Mucosa of gallbladder (tissue), 1 donor: ENCODE measurements at regions not wholly inside any gene's neighbourhood (a gene's known extent, or its start where the extent isn't known, plus 50 kb on each side); places are given as distances from the start of the nearest gene placed in this dataset.
A peak's percentile ranks its signal among the peaks of the same experiment; 100 is the strongest.

Experiments
- DNase-seq: peaks from one replicate; pipeline ENCODE4 v3.0.0-alpha.2; 2020; ENCODE audit warnings: low spot score
- donor health status: DM: no; HTN: no; CAD: no.

DNA sequence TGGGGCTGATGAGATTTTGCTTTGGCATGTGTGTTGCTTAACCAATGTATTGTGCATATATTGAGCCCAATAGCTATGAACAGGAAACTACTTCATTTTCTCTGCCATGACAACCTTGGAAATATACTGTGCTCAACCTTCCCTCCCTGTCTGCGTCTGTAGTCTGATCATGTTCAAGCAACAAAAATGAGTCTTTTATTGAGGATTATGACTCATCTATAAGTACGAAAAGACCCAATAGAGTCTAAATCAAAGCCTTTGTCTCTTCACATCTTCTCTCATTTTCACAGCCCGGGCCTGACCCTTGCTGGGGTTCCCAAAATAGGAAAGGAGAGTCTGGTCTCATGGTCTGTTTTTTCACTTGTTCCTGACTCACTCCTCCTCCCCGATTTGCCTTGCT is 158.2 kb downstream of the CAND1 start:
- DNase-seq, result no peak

DNA sequence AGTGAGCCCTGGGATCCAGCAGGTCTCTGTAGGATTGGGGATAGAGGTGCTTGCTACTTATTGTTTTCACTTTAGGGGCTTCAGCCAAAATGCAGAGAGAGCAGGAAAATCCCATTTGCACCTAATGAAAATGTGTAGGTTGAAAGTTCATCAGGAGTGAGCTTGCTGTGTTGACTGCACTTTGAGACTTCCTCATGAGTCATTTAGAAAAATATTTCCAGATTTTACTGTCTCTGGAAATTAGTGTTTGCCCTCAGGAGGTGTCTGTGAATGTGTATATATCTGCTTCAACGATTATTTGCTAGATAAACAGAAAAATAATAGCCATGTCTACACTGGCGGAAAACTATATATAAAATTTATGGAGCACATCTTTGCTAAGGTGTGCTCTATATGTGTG is 159.3 kb downstream of the CAND1 start:
- DNase-seq, result no peak

DNA sequence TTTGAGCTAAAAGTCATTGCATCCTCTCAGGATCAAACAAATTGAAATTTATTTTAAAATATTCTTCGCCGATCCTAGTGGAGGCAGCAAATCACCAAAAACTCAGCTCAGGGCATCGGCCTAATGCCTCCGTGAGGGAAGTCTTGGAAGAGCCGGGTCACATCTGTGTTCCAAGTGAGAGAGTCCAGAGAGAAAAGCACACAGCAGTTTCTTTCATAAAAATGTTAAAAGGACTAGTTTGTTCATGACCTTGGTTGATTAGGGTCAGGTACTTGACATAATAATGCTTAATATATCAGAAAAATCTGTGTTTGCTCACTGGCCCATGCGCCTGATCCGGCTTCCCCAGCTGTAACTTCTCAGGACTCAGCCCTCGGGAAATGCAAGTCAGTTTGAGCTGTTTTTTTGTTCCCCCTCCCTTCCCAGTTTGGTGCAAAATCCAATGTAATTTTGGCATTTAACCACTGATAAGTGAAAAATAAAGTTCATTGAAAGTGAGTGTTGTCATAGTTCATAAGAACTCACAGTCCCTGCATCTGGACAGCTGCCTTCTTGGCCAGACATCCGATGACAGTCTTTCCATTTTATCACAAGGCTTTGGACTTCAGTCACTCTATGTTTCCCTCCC is 161.7 kb downstream of the CAND1 start:
- DNase-seq, result peak; percentile 38

DNA sequence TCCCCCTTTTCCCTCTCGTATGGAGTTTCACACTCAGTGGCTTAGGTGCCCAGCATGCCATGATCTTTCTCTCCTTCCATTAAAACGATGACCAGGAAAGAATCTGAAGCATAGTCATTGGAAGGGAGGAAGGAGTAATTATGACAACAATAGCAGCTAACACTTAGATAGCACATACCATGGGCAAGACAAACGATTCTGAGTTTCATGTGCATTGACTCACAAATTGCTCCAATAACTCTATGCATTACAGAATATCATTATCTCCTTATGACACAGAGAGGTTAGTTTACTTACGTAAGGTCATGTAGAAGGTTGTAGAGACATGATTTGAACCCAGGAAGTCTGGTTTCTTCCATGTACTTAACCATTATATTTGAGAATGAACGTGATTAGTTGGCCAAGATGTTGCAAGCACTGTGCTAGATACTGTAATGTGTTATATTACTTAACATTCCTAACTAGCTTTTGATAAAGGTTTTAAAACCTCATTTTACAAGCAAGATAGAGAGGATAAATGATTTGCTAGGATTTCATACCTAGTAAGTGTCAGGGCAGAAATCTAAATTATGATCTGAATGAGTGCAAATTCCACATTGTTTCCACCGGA is 162.4 kb downstream of the CAND1 start:
- DNase-seq, result no peak

DNA sequence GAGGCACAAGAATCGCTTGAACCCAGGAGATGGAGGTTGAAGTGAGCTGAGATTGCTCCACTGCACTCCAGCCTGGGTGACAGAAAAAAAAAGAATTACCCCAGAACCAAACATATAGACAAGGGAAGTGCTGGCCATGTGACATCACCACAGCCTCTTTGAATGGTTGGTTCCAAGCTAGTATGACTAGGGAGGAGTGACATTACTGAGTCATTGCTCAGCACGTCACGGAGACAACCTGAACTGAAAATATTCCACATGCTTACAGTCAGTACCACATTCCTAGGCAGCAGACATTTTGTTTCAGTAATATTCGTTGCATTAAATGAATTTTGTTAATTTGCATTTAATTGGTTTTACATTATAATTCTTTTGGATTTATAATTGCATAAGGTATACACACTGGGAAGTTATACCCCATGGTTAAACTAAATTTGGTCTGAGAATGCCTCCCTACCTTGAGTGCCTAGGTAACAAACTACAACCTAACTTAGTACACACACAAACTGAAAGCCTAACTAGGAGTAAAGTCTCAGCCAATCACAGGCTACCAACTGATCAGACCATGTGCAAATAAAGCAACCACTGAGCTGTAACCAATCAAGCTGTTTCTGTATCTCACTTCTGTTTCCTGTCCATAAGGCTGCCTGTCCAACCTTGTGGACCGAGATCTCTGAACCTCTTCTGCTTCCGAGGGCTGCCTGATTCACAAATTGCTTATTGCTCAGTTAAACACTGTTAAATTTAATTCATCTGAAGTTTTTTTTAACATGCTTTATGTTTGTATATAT is 164.4 kb downstream of the CAND1 start:
- DNase-seq, result no peak

DNA sequence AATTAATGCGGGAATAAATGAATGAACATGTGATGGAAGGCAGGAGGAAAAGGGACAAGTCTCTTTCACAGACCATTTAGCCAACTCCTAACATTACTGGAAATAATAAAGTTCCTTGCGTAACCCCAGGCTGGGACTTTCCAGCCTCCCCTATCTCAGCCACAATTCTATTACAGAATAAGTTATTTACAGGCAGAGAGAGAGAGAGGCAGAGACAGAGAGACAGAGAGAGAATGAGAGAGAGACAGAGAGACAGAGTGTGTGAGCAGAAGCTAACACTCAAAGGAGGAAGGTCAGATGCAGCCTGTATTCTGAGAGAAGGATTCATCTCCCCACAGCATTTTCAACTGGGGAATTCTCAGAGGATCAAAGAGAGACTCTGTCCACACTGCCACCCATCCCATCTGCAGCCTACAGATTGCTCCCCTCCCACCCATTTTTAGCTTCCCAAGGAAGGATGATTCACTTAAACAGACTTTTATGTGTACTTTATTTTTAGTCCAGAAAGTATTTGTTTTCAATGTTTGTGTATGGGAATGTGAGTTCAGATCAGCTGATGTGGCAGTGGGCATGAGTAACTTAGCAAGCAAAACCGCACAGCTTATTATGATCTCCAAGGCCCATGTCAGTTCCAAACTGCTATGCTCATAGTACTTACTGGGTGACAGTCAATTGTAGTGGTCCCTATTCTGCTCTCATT is 165.7 kb downstream of the CAND1 start:
- DNase-seq, result no peak

DNA sequence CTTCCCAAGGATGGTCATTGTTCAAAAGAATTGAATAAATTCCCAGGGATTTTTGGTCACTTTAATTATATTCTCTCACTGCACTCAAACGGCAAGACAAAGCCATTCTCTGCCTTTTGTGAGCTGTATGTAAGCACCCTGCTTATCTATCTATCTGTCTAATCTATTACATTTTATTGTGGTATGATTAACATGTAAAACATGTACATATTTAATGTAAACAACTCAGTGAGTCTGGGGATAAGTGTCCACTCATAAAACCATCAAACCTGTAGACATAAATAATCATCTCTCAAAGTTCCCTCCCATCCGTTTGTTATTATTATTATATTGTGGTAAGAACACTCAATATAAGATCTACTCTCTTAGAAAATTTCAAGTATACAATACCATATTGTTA is 167.1 kb downstream of the CAND1 start:
- no peak for DNase-seq

DNA sequence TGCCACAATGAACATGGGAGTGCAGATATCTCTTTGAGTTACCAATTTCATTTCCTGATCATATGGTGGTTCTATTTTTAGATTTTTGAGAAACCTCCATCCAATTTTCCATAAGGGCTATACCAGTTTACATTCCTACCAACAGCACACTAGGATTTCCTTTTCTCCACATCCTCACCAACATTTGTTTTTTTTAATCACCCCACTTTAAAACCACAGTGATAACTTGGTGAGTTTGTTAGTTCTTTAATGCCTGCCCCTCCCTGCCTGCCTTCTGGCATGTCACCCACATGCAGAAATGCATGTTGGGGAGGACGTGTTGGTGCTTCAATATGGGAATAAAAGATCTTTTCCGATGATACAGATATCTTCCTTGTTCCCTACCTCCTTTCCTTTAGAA is 167.9 kb downstream of the CAND1 start:
- no peak for DNase-seq

DNA sequence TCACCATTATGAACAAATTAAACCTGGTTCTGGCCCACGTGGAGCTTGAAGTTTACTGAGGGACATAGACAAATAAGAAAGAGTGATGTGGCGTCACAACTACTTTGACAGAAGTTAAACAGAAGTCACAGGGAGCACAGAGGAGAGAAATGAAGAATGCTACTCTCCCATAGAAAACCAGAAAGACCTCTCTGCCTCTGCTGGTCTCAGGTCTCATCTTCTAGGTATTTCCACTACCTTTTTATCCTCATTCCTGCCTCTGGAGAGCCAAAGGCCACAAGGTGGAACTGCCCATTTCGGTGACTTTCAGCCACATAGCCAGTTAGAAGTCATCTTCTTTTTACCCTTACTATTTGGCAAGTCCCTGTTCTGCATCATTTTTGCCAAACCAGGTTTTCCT is 170.5 kb downstream of the CAND1 start:
- DNase-seq, result no peak

DNA sequence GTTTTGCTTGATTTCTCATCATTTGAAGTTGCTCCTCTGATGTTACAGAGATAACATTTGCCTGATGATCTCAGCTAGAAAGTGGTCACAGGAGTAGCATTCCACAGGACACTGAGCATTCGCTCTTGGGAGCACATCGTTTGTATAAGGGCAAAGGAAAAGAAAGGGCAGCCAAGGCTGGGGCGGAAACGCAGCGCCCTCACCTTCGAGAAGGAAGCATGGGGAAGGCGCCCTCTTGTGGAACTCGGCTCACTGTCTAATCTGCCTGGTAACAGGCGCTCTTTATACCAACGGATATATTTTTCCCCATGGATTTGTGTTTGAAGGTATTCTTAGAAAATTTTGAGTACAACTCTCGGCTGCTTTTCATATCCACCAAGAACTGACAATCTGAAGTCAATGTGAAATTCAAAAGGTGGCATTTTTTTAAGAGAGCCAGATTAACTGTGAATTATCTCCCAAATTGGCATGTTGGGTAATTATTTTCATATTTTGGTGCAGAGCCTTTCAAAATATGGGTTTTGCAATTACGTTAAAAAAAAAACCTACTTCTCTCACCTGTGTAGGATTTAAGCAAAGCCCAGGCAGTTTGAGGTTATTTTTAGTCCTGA is 172.7 kb downstream of the CAND1 start:
- peak; percentile 89 for DNase-seq

DNA sequence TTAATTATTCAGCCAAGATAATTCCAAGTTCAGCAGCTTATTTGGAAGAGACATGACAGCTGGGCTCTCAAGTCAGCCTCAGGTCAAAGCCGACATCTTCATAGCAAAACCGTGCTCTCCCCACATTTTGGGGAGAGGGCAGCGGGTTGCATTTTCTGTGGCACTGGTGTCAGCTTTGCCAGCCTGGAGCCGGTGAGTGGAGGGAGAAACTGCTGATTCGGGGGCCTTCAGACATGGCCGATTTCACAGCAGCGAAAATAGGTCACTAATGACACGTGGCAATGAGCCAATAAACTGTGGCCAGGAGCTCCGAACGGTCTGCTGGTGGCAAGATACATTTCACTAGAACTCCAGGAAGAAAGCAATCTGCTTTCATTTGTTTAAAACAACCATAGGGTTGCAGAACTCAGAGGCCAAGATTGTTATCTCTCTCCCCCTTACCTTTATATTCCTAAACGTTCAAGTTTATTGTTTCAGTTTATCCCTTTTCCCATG is 173.2 kb downstream of the CAND1 start:
- DNase-seq, result no peak

DNA sequence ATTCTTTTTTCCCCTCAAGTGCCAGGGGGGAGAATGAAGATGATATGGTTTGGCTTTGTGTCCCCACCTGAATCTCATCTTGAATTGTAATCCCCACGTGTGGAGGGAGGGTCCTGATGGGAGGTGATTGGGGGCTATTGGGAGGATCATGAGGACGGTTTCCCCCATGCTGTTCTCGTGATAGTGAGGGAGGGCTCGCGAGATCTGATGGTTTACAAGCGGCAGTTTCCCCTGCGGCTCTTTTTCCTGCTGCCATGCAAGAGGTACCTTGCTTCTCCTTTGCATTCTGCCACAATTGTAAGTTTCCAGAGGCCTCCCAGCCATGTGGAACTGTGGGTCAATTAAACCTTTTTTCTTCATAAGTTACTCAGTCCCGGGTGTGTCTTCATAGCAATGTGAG is 173.7 kb downstream of the CAND1 start:
- DNase-seq, result no peak

DNA sequence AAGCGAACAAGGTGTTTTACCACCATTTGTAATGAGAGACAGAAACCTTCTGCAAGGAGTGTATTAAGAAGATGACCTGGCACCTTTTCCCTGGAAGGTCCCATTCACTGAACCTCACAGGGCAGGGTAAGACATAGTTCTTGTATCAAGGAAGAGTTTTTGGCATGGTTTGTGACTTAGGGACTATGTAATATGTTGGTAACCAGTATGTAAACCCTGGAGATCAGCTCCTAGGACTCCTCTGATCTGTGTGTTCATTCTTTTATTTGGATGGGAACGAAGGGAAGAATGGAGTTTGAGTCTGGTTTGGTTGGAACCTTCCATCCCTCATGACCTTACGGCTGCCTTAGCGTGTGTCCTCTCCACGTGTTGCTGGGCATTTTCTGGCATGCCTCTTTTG is 175.4 kb downstream of the CAND1 start:
- DNase-seq, result no peak

DNA sequence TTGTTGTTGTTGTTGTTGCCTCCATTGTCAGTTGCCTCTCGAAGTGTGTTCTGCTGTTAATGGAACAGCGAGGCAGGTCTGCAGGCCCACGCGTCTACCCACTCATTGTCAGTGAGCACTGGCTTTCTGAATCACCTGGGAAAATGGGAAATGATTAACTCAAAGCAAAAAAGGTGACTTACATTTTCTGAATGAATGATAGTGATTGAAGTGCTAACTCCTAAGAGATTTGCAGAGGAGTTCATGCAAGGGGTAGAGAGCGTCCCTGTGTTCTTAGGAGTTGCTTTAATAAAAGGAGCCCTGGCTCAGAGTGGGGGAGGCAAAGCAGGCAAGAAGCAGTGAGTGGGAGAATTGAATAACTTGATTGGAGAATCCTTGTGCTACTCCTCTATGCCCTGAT is 177.6 kb downstream of the CAND1 start:
- no peak for DNase-seq

DNA sequence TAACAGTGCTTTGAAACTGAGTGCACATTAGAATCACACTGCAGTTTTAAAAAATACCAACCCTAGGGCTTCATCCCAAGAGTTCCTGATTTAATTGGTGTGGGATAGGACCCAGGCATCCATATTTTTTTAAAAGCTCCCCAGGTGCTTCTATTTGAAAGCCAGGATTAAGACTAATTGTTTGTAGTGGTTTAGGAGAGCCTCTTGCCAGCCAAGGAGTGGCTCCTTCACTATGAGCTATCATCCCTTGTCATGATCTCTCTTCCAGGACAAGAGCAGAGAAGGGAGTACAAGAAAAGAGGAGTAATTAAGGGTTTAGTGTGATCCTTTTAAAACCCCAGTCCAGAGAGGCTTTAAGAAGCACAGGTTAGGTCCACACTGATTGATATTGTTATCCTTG is 178.0 kb downstream of the CAND1 start:
- no peak for DNase-seq

DNA sequence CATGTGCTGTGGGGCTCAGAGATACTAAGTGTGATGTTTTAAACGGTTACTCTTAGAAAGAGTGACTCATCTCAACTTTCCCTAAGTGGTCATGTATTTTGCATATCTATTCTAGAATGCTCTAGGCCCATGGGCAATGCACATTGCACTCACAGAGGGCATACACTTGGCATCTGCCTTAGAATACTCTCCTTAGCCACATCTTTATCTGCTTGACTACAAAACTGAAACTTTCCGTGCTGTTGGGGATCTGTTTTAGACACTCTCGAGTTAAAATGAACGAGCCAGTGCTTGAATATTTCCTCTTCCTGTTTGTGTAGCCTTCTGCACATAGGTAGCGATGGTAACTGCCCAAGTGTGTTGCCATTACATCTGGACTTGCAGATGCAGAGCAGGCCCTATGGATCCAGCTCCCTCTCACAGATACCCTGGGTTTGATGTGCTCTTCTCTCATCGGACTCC is 180.5 kb downstream of the CAND1 start:
- DNase-seq, result no peak

DNA sequence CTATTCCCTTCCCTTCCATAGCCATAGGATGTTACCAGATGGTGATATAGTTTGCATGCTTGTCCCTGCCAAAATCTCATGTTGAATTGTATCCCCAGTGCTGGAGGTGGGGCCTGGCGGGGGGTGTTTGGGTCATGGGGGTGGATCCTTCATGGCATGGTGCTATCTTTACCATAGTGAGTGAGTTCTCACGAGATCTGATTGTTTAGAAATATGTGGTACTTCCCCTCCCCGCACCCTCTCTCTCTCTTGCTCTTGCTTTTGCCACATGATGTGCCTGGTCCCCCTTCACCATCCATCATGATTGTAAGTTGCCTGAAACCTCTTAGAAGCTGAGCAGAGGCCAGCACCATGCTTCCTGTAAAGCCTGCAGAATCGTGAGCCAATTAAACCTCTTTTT is 181.3 kb downstream of the CAND1 start:
- no peak for DNase-seq

DNA sequence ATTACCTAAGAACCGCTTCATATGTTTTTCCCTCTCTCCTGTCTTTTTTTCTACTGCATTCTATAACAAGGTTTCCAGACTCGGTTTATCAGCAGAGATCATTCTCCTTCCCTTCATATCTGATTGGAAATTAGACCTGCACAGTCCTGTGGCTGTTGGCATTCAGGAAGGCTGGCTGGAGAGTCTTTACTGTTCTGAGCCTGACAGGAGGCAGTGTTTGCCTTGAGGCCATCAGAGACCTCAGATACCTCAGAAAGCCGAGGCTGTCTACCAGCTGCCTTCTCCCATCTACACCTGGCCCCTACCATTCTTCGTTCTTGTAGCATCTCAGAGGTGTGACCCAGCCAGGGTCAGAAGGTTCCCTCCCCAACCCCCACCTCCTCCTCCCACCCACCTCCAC is 182.0 kb downstream of the CAND1 start:
- DNase-seq, result no peak

DNA sequence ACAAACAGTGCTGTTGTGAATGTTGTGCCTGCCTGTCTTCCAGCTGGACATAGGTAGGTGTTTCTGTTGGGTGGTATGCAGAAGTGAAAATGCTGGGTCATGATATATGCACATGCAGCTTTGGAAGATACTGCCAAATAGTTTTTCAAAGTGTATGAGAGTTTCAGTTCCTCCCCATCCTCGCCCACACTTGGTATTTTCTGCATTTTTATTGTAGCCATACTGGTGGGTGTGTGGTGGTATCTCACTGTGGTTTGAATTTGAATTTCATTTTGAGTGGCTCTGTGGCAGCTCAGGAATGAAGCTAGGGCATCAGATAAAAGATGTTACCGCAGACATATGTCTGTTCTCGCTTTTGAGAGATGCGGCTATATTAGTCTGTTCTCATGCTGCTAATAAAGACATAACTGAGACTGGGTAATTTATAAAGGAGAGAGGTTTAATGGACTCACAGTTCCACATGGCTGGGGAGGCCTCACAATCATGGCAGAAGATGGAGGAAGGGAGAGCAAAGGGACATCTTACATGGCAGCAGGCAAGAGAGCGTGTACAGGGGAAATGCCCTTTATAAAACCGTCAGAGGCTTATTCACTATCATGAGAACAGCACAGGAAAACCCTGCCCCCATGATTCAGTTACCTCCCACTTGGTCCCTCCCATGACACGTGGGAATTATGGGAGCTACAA is 183.1 kb downstream of the CAND1 start:
- no peak for DNase-seq

DNA sequence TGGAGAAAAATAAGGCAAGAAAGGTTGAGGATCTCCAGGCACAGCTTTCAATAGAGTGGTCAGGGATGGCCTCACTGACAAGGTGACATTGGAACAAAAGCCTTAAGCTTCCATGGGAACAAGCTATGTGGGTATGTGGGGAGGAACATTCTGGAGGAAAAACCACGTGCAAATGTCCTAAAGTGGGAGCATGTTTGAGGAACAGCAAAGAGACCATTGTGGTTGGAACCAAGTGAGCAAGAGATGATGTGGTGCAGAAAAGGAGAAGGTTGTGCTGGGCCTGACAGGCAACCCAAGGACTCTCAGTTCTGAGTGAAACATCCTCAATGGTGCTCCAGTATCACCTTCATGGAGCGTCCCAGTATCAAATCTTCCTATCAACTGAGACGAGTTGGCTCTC is 184.0 kb downstream of the CAND1 start:
- DNase-seq, result no peak

DNA sequence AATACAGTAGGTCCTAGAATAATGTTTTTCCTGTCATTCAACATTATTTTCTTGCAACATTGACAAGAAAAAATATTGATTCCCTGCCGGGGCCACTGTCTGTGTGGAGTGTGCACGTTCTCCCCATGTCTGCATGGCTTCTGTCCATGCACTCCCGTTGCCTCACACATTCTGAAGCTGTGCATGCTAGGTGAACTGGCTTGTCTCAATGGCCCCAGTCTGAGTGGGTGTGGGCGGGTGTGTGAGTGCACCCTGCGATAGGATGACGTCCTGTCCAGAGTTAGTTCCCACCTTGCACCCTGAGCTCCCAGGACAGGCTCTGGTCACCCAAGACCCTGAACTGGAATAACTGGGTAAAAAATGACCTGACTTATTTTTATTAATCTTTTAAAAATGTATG is 186.1 kb downstream of the CAND1 start:
- DNase-seq, result no peak
